ENCODE measurements at regions not wholly inside any gene's neighbourhood (a gene's known extent, or its start where the extent isn't known, plus 50 kb on each side); places are given as distances from the start of the nearest gene placed in this dataset.

GRCh38 chr13:103196356-103196755, 130.1 kb upstream of the SLC10A2 start:
- TF ChIP-seq POLR2A (IDR thresholded peaks at IDR 0.05): no peak
- no peak for TF ChIP-seq CTCF (IDR thresholded peaks at IDR 0.05)

All from lower leg skin (tissue), 3 donors.